ENCODE measurements at regions not wholly inside any gene's neighbourhood (a gene's known extent, or its start where the extent isn't known, plus 50 kb on each side); places are given as distances from the start of the nearest gene placed in this dataset.

- DNase-seq: no peak
- Histone ChIP-seq H3K27me3 (replicated peaks in 1 of 4; ENCODE audit: control extremely low read depth in 1 of 4, control insufficient read depth in 3 of 4, insufficient read depth in 4 of 4, low read length in 3 of 4) (no peaks in the 10 kb centered on the region), H2AFZ (ENCODE audit: insufficient read depth, low read depth, low read length, poor library complexity, severe bottlenecking) (no peak overlapping the region), H3K36me3 (replicated peaks in 1 of 2; ENCODE audit: control extremely low read depth in 1 of 2, control insufficient read depth in 1 of 2, extremely low read depth in 1 of 2, insufficient read depth in 2 of 2, low read length in 1 of 2) (no peaks in the 10 kb centered on the region), H3K79me2 (ENCODE audit: control insufficient read depth, insufficient read depth, low read length) (no peaks in the 10 kb centered on the region), H3K27ac (ENCODE audit: low read length in 2 of 2) (no peak overlapping the region), H4K20me1 (ENCODE audit: control insufficient read depth, insufficient read depth, low read length, poor library complexity, severe bottlenecking) (no peaks in the 10 kb centered on the region), H3K4me3 (ENCODE audit: control extremely low read depth in 1 of 5, extremely low read depth in 1 of 5, insufficient read depth in 1 of 5, low read depth in 2 of 5, low read length in 4 of 5) (no peak overlapping the region), H3K4me2 (replicated peaks; ENCODE audit: low read depth, low read length, poor library complexity, severe bottlenecking) (no peak overlapping the region), H3K9me3 (ENCODE audit: control extremely low read depth in 1 of 3, control insufficient read depth in 2 of 3, insufficient read depth in 1 of 3, low read length in 2 of 3) (no peaks in the 10 kb centered on the region), H3K9ac (ENCODE audit: low read length) (no peak overlapping the region), H3K4me1 (ENCODE audit: control insufficient read depth in 2 of 2, insufficient read depth in 2 of 2, low read length in 2 of 2) (no peaks in the 10 kb centered on the region)
- Mint-ChIP-seq H3K9me3 (ENCODE audit: insufficient read depth) (no peaks in the 10 kb centered on the region), H3K4me1 (peaks cover 4% of the 10 kb centered on the region), H3K4me3 (no peak overlapping the region), H3K27ac (no peak overlapping the region), H3K27me3 (peaks cover 30% of the 10 kb centered on the region)
- no peak for ATAC-seq (ENCODE audit: low read depth)
- ChIA-PET CTCF (no interaction called here), POLR2A (no interaction called here)
- intact Hi-C loops (cut with micrococcal nuclease): no loop called here
- TF ChIP-seq EZH2 (IDR thresholded peaks at IDR 0.05; ENCODE audit: borderline replicate concordance, insufficient read depth, low read depth, low read length, poor library complexity, severe bottlenecking) (no peak), CTCF (IDR thresholded peaks at IDR 0.05) (no peak)
- WGBS (ENCODE audit: insufficient coverage): no CpG with 5 or more reads among the region's 1 CpG
These were observed 239.5 kb upstream of the DCN start for GRCh38 chr12:91422127-91422526.

GRCh38 chr12:91419809-91420208 lies 237.2 kb upstream of the DCN start:
- TF ChIP-seq CTCF (IDR thresholded peaks at IDR 0.05) (no peak), EZH2 (IDR thresholded peaks at IDR 0.05; ENCODE audit: borderline replicate concordance, insufficient read depth, low read depth, low read length, poor library complexity, severe bottlenecking) (no peak)
- Histone ChIP-seq H3K4me3 (ENCODE audit: control extremely low read depth in 1 of 5, extremely low read depth in 1 of 5, insufficient read depth in 1 of 5, low read depth in 2 of 5, low read length in 4 of 5) (no peak overlapping the region), H2AFZ (ENCODE audit: insufficient read depth, low read depth, low read length, poor library complexity, severe bottlenecking) (no peak overlapping the region), H3K9ac (ENCODE audit: low read length) (no peak overlapping the region), H3K79me2 (ENCODE audit: control insufficient read depth, insufficient read depth, low read length) (no peaks in the 10 kb centered on the region), H4K20me1 (ENCODE audit: control insufficient read depth, insufficient read depth, low read length, poor library complexity, severe bottlenecking) (no peaks in the 10 kb centered on the region), H3K4me1 (ENCODE audit: control insufficient read depth in 2 of 2, insufficient read depth in 2 of 2, low read length in 2 of 2) (no peaks in the 10 kb centered on the region), H3K36me3 (replicated peaks in 1 of 2; ENCODE audit: control extremely low read depth in 1 of 2, control insufficient read depth in 1 of 2, extremely low read depth in 1 of 2, insufficient read depth in 2 of 2, low read length in 1 of 2) (no peaks in the 10 kb centered on the region), H3K27ac (ENCODE audit: low read length in 2 of 2) (no peak overlapping the region), H3K9me3 (ENCODE audit: control extremely low read depth in 1 of 3, control insufficient read depth in 2 of 3, insufficient read depth in 1 of 3, low read length in 2 of 3) (no peaks in the 10 kb centered on the region), H3K4me2 (replicated peaks; ENCODE audit: low read depth, low read length, poor library complexity, severe bottlenecking) (no peak overlapping the region), H3K27me3 (replicated peaks in 1 of 4; ENCODE audit: control extremely low read depth in 1 of 4, control insufficient read depth in 3 of 4, insufficient read depth in 4 of 4, low read length in 3 of 4) (no peaks in the 10 kb centered on the region)
- H3K27ac Mint-ChIP-seq: no peak overlapping the region
- intact Hi-C loops (cut with micrococcal nuclease): no loop called here
- no peak for DNase-seq
- no peak overlapping the region for H3K4me3 Mint-ChIP-seq
- CTCF ChIA-PET: no interaction called here
- peaks cover 4% of the 10 kb centered on the region for H3K4me1 Mint-ChIP-seq
- POLR2A ChIA-PET: no interaction called here
- peaks cover 38% of the 10 kb centered on the region for H3K27me3 Mint-ChIP-seq
- H3K9me3 Mint-ChIP-seq (ENCODE audit: insufficient read depth): no peaks in the 10 kb centered on the region
- no peak for ATAC-seq (ENCODE audit: low read depth)
